HG02588 (cell line): ENCODE measurements at regions not wholly inside any gene's neighbourhood (a gene's known extent, or its start where the extent isn't known, plus 50 kb on each side); places are given as distances from the start of the nearest gene placed in this dataset.
A peak's percentile ranks its signal among the peaks of the same experiment; 100 is the strongest.
"Not testable (repeated sequence)": the region's sequence is repeated elsewhere in the genome, so short reads cannot be mapped to it uniquely, and the experiment has no call there.

Experiments
- ATAC-seq: cut with Tn5 transposase; IDR thresholded peaks from one replicate; pipeline ENCODE4 v1.9.1; 2021; ENCODE audit warnings: mild to moderate bottlenecking, moderate library complexity; ENCODE audit not compliant: unreplicated experiment

DNA sequence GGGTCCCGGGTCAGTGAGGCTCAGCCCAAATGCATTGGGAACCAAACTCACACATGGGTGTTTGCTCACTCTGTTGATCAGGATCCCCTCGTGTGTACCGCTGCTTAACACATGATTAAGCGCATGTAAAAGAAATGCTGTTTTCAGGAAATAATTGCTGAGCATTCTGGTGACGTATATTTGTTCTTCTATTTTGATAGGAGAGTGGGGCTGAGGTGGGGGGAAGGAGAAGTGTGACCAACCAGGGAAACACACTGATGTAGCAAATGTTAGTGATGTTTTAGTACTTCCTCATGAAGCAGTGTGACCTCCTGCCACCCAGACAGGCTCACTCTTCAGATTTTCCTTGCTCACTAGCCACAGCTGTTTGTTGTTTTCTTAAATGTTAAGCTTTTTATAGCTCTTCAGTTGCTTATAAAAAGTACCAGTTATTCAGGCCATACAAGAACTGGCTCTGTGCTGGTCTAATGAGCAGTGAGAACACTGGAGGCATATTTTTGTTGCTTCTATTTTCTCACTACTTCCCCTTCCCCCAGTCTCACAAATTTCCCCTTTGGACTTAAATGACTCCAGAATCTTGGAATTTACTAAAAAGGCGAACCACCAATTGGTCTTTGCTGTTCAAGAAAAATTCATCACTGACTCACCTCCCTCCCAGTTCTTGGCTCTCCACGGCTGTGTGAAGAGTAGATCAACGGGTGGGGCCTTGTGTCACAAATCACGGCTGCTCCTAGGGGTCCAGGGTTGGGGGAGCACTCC is 79.2 kb upstream of the BACH2 start:
- ATAC-seq = no peak

DNA sequence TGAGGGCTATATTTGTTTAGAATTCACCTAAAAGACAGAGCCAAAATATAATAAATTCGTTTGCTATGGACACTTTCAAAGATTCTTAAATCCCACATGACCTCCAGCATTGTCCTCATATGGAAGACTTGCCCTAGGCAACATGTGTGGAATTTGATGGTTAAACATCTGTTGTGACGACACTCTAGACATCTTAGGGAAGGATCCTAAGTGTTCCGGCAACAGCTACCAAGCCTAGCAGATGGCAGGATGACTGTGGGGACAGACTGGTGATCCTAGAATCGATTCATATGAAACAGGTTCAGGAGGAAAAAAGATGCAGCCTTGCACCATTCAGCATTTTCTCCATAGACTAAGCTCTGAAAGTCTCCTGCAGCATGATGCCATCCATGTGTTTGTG is 77.6 kb upstream of the BACH2 start:
- ATAC-seq = no peak

DNA sequence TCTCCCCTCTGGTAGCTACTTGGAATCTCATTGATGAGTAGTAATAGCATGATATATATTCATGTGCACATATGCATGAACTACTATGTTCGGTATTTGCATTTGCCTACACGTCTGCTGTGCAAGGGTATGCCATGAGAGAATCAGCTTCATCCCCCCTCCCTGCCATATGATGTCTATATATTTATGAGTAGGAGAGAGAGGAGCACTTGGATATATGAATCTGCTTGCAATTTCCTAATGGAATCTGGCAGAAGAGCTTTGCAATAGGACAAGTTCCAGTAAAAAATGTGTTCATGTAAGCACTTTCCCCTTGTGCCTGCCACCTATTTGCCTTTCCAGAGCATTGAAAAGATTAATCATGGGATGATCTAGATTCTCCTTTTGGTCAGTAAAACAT is 76.2 kb upstream of the BACH2 start:
- ATAC-seq = no peak

DNA sequence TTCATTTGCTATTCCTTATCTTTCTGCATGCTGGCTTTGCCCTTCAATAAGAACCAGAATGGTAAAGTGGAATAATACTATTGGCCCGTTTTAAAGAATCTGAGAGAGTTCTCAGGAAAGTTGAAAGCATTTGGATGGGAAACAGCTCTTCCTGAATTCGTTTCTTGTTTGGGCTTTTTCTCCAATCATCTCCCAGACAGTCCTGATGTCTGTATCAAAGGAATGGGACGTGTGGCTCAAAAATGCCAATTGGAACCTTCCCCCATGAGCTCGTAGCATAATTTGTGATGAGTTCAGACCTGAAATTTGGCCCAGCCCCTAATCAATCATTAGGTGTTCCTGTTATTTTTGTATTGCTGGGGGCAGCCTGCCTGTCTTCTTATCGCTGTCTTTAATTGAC is 75.8 kb upstream of the BACH2 start:
- no peak for ATAC-seq

DNA sequence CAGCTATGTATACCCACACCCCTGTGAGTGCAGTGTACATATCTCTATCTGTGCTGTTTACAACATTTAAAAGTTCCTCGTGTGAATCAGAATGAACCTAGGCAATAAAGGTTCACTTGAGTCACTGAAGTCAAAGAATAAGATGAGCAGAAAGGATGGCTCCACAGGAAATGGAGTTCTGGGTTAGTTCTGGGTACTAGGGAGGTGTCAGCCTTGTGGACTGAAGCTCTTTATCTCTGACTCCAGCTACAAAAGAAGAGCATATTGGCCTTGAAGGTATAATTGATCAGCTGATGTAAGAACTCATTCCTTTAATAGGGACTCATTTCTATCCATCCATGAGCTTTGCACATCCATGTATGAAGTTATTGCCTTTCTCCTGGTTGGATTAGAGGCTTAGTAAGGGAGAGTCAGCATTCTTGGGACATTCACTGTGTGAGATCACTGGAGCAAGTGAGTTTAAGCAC is 73.9 kb upstream of the BACH2 start:
- no peak for ATAC-seq

DNA sequence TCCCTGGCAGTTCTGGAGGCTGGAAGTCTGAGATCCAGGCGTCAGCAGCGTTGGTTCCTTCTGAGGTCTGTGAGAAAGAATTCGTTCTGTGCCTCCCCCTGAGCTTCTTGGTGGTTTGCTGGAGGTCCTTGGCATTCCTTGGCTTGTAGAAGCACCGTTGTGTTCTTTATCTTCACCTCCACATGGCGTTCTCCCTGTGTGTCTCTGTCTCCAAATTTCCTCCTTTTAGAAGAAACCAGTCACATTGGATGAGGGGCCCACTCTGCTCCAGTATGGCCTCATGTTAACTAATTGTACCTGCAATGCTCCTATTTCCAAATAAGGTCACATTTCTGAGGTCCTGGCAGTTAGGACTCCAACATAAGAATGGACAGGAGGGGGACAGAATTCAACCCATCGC is 73.0 kb upstream of the BACH2 start:
- no peak for ATAC-seq

DNA sequence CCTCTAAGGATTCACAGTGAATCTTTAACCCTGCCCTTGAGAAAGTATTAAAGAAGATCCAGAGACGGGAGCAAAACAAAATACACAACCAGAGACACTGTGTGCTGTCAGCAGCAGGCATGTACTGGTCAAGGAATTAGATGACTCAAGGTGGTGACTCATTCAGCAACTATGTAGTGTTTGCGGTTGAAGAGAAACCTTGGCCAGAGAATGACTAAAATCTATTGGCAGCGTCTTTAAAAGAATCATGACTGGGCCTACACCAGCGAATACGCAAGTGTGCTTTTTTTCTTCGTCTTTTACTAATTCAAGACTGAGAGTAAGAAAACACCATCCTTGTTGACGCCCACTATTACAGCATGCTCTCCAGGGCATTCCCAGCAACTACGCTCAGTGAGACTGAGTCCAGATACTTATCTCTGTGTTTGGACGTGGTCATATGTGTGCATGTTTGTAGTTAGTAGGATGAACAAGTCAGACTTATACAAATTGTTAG is 72.4 kb upstream of the BACH2 start:
- peak; percentile 100 for ATAC-seq

DNA sequence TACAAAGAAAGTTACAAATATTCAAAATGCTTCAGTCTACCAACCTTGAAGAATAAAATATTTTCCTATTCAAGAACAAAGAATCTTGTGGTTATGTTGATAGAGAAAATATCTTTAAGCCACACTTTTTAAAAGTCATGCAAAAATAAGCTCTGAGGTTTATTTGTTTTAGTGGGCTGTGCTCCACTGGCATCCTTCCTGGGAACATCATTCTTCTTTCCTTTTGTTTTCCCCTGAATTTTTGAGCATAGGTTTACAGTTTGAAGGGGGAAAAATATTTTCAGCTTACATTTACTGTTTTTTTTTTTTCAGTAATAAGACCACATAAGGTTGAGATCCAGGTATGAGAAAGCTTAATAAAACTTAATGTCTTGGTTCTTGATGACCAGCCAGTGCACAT is 72.0 kb upstream of the BACH2 start:
- ATAC-seq = no peak

DNA sequence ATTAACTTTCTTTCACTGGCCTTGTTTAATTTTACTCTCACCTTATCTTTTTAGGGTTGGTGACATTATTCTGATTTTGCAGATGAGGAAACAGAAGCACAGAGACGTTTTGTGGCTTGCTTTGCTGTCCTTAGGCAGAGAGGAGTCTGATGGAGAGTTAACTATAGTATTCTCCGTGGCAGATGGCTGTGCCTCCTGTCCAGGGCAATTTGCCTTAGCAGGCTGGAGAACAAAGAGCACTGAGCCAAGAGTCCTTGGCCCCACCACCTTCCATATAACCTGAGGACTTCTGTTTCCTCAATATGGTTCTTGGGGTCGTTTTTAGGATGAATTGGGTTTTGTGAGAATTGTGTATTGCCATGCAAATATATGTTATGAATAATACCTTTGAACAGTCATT is 71.4 kb upstream of the BACH2 start:
- ATAC-seq = no peak

DNA sequence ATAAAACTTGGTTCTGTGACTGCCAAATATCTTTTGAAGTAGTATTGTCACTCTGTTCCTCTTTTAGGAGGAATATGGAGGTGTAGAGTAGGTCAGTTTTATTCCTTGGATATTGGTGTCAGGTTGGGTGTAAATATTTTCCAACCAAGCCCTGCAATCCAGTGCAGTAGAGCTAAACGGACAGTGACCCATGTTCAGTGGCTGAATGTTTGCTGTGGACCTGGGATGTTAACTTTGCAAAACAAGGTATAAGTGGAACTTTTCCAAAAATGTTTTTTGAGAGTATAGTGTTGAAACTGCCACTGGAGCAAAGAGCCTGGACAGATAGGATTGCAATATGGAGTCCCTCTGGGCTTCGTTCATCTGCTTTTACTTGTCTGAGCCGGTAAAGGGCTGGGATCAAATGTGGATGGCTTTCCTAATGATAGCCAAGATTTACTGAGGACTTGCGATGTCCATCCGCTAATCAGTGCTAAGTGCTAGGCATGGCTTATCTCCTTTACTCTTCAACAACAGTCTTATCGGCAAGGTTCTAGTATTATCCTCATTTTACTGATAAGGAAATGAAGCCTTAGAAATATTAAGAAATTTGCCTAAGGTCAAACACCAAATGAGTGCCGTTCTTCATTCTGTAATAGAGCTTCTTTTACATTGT is 69.0 kb upstream of the BACH2 start:
- no peak for ATAC-seq

DNA sequence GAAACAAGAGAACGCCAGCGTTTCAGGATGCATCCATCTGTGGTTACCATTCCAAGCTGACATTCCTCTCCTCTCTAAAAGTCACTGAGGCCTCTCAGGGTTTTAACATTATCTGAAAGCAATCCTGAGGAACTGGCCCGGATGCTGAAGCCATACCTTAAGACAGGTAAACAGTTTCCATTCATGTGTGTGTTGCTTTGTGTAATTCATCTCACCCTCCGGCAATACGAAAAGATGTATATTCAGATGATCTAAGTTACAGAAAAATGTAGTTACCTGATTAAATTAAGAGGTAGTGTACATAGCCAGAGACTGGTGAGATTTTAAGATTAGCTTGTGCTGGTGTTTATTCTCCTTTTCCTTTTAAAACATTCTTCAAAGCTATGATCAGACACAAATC is 68.4 kb upstream of the BACH2 start:
- no peak for ATAC-seq

DNA sequence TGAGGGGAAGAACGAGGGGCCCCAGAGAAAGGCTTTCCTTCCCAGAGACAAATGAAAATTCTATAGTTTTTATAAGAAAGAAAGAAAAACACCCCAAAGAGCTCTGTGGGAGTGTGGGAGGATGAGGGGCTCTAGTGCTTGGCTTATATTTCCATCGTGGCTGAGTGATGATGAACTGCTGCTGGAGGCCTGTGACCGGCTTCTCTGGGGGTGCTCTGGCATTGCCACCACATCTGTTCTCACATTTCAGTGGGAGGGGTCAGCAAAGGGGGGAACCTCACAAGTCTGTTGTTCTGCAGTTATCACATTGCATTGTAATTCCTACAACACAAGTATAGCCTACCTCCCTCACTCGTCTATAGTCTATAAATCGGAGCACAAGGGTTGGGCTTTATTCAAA is 67.6 kb upstream of the BACH2 start:
- no peak for ATAC-seq

DNA sequence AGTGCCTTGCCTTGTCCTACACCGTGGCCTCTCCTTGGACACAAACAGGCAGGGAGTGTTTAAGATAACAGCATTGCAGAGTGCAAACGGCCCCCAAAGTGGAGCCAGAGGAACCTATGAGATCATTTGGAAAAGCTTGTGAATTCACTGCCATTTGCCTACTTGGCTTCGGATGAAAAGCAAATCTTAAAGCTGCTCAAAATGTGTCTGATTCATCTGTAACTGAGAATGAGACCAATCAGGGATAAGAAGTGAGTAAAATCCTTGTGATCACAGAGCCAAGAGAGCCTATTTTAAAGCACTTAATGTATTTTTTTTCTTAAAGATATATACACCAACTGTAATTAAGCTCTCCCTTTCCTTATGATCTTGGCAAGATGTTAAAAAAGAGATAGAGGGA is 65.7 kb upstream of the BACH2 start:
- ATAC-seq = no peak

DNA sequence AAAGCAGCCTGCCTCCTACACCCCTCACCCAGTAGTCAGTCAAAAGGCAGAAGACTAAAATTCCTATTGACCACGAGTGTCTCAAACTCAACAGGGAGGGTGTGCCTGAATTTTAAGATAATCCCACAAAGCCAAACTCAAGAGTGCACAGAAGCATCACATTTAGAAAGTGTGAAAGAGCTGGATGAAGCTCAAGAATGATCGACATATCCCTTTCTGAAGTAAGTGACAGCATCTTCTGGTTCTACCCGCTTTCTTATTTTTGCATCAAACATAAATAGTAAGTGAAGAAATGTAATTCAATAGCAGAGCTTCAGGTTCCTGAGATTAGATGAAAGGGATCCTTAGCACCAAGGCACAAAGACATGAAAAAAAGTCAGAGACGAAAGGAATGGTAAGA is 64.5 kb upstream of the BACH2 start:
- ATAC-seq = no peak

DNA sequence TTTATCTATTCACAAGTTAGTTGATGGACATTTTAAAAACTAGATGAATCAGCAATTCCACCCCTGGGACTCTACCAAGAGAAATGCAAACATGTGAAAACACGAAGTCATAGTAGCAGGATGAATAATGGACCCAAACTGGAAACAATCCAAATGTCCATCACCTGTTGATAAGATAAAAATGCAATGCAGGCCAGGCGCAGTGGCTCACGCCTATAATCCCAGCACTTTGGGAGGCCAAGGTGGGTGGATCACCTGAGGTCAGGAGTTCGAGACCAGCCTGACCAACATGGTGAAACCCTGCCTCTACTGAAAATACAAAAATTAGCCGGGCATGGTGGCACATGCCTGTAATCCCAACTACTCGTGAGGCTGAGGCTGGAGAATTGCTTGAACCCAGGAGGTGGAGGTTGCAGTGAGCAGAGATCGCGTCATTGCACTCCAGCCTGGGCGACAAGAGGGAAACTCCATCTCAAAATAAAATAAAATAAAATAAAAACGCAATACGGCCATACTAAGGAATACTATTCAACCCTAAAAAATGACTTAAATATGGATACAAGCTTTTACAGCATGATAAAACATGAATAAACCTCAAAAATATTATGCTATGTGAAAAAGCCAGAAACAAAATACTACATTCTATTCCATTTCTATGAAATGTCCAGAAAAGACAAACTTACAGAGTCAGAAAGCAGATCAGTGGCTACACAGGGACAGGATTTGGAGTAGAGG is 61.6 kb upstream of the BACH2 start:
- ATAC-seq = not testable (repeated sequence)

DNA sequence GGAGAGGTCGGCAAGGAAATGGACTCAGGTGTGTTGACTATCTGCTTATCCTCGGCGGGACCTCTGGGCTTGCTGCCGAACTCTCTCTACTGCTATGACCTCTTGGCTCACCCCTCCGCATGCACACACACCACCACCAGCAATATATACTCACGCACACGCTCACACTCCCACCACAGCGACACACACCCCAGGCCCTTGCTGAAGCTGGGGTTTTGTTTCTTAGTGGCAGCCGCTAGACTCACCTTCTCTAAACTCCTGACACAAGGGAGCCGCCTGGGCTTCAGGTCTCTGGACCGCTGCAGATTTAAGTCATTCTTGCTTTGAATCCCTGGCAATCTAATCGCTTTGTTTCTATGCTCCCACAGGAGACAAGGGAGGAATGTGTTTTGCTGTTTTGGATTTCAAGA is 59.4 kb upstream of the BACH2 start:
- no peak for ATAC-seq

DNA sequence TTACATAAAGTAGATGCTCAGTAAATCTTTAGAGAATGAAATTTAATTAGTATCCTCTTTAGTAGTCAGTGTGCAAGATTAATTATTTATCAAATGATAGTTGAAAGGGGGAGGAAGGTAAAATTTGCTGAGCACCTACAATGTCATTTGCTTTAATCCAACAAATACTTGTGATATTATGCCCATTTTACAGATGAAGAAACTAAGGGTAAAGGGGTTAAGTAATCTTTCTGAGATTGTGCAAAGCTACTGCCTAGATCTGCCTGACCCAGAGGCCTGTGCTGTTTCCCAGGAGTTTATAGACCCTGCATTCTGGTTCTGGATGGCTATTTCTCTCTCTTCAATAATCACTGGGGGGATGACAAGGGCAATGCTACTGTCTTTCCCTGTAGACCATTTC is 58.3 kb upstream of the BACH2 start:
- no peak for ATAC-seq

DNA sequence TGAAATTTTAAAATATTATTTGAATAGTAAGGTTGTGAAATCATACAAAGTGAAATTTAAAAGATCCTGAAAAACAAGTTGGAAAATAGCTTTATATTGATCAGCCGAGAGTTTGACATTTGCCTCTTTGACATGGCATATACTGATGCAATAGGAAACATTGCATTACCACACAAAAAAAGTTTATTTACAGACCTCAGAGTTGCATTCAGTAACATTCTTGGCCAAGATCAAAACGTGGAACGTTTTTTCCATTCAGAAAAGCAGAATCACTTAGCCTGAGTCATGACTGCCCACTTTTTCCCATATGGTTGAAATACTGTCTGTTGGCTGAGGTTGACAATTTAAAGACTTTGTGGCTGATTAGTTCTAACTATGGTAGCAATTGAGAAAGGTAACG is 55.1 kb upstream of the BACH2 start:
- ATAC-seq = no peak

DNA sequence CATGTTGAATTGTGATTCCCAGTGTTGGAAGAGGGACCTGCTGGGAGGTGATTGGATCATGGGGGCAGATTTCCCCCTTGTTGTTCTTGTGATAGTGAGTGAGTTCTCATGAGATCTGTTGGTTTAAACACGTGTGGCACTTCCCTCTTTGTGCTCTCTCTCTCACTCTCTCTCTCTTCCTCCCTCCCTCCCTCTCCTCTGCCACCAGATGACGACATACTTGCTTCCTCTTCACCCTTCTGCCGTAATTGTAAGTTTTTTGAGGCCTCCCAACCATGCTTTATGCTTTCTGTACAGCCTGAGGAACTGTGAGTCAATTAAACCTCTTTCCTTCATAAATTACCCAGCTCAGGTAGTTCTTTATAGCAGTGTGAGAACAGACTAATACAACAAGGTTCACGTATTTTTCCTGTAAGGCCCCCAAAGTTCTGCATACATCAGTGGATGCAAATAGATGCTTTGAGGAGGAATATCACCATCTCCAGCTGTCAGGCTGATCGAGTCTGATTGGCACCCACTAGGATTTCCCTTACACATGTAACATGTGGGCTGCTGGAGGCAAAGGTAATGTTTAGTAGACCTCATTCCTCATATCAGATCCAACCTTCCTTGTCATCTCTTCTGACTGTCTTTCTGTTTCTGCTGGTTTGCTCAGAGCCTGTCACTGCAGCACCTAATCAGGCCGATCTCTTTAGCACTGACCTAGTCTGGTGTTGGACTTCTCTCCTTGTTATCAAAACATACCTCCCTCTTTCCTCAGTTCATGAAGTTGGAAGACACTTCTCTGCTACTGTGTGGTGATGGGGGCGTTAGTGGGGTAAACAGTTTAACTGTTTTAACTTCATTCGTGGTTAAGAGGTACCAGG is 54.3 kb upstream of the BACH2 start:
- no peak for ATAC-seq

DNA sequence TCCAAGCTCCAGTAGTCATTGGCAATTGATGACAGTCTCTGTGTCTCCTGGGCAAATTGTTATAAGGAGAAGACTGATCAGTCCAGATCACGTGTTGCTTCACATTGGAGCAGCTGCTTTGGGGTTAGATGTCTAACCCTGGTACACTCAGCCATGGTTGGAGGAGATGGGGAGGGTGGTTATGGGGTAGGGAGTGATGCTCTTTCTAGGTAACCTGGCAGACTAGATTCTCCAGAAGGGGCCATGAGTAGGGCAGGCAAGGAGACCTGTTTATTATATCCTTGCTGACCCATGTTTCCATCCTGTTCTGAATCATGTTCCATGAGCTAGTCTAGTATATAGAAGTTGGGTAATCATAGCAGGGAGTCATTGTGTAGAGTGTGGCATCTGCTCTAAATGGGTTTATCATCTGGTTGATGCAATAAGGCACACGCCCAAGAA is 50.8 kb upstream of the BACH2 start:
- ATAC-seq = no peak

DNA sequence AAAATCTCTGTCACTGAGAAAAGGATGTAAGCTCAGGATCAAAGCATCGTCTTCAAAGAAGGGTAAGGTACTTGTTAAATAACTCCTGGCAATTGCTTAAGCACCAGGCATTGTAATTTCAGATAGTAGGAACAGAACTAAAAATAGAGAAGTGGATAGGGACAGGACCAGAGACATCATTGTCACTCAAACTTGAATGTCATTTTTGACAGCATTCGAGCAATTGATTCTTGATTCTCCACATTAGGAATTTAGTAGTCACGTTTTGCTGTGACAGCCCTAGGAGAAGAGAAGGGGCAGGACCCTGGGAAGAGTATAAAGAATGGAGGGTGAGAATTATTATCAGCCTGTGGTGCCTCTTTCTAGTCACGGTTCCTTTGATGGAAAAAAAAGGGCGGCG is 50.1 kb upstream of the BACH2 start:
- no peak for ATAC-seq
